ENCODE measurements at regions not wholly inside any gene's neighbourhood (a gene's known extent, or its start where the extent isn't known, plus 50 kb on each side); places are given as distances from the start of the nearest gene placed in this dataset.

DNA sequence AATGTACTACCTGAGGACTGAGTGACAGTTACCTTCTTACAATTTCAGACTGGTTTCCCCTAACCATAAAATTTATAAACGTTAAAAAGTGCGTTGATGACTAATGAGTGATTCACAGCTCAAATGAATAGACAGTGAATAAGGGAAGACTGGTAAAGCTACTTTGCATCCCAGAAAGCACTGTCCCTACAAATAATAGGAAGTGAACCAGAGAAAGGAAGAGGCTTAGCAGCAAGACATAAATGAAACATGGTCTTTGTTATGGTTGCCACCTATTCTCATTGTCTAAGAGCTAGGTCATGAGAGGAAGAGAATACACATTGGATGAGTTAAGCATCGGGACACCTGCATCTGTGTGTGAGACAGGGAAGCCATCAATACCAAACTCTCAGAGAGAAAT is 849.2 kb downstream of the TAF11L14 start:
- TF ChIP-seq, protein P1, sequence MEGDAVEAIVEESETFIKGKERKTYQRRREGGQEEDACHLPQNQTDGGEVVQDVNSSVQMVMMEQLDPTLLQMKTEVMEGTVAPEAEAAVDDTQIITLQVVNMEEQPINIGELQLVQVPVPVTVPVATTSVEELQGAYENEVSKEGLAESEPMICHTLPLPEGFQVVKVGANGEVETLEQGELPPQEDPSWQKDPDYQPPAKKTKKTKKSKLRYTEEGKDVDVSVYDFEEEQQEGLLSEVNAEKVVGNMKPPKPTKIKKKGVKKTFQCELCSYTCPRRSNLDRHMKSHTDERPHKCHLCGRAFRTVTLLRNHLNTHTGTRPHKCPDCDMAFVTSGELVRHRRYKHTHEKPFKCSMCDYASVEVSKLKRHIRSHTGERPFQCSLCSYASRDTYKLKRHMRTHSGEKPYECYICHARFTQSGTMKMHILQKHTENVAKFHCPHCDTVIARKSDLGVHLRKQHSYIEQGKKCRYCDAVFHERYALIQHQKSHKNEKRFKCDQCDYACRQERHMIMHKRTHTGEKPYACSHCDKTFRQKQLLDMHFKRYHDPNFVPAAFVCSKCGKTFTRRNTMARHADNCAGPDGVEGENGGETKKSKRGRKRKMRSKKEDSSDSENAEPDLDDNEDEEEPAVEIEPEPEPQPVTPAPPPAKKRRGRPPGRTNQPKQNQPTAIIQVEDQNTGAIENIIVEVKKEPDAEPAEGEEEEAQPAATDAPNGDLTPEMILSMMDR (IDR thresholded peaks at IDR 0.05): no peak
- TF ChIP-seq, protein P2, sequence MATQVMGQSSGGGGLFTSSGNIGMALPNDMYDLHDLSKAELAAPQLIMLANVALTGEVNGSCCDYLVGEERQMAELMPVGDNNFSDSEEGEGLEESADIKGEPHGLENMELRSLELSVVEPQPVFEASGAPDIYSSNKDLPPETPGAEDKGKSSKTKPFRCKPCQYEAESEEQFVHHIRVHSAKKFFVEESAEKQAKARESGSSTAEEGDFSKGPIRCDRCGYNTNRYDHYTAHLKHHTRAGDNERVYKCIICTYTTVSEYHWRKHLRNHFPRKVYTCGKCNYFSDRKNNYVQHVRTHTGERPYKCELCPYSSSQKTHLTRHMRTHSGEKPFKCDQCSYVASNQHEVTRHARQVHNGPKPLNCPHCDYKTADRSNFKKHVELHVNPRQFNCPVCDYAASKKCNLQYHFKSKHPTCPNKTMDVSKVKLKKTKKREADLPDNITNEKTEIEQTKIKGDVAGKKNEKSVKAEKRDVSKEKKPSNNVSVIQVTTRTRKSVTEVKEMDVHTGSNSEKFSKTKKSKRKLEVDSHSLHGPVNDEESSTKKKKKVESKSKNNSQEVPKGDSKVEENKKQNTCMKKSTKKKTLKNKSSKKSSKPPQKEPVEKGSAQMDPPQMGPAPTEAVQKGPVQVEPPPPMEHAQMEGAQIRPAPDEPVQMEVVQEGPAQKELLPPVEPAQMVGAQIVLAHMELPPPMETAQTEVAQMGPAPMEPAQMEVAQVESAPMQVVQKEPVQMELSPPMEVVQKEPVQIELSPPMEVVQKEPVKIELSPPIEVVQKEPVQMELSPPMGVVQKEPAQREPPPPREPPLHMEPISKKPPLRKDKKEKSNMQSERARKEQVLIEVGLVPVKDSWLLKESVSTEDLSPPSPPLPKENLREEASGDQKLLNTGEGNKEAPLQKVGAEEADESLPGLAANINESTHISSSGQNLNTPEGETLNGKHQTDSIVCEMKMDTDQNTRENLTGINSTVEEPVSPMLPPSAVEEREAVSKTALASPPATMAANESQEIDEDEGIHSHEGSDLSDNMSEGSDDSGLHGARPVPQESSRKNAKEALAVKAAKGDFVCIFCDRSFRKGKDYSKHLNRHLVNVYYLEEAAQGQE (IDR thresholded peaks at IDR 0.05; ENCODE audit: insufficient read depth in 1 of 2, low read depth in 2 of 2, low read length in 1 of 2): no peak
- no peak for TF ChIP-seq SIN3A (IDR thresholded peaks at IDR 0.05; ENCODE audit: borderline replicate concordance, insufficient read depth, low read depth, low read length)
- TF ChIP-seq POLR2AphosphoS5 (IDR thresholded peaks at IDR 0.05; ENCODE audit: low read depth, low read length): no peak
